Endothelial cell of umbilical vein (primary cell): ENCODE measurements at regions not wholly inside any gene's neighbourhood (a gene's known extent, or its start where the extent isn't known, plus 50 kb on each side); places are given as distances from the start of the nearest gene placed in this dataset.

Source experiments
- BruUV-seq: library from RNA; stranded (reverse); fragments of 400-500 nt; replicated peaks from 2 replicates; lab custom pipeline; 2021; lab: Mats Ljungman, UMichigan
- CTCF ChIA-PET: fragments of 300-600, 350-600 bp; sonication (Branson Sonifier 250); formaldehyde crosslinking; loops from one replicate; lab custom pipeline; 2021; ENCODE audit warnings: antibody characterized with exemption, inconsistent platforms; lab: Charles Lee
- POLR2A ChIA-PET: fragments of 300-600, 350-600 bp; sonication (Branson Sonifier 250); formaldehyde crosslinking; loops from one replicate; lab custom pipeline; 2021; ENCODE audit warnings: antibody characterized with exemption, inconsistent platforms; lab: Charles Lee
- DNase-seq: peaks from one replicate; pipeline ENCODE4 v3.0.0-alpha.2; 2011; ENCODE audit warnings: low read depth, low spot score
- FAIRE-seq: peaks from 2 replicates; lab custom pipeline; 2011; peaks lifted over from hg19 to GRCh38; lab: Jason Lieb, UNC
- H2AFZ ChIP-seq: 2 replicates; pipeline ENCODE4 v1.6.0; 2012; ENCODE audit warnings: low read depth, low read length, control low read depth, inconsistent platforms
- H3K27ac ChIP-seq: 2 replicates; pipeline ENCODE4 v1.5.1; 2011; ENCODE audit warnings: low read depth, mild to moderate bottlenecking, control low read depth, low read length, moderate library complexity; ENCODE audit not compliant: insufficient read depth
- H3K27me3 ChIP-seq, 2 experiments: 2 replicates each; pipeline versions ENCODE4 v1.6.0 to v1.6.1; 2011; ENCODE audit warnings: low read length in 2 of 2, mixed read lengths in 1 of 2; ENCODE audit not compliant: control insufficient read depth in 2 of 2, insufficient read depth in 2 of 2
- H3K36me3 ChIP-seq, 2 experiments: 2 replicates in 1 of 2; 3 replicates in 1 of 2; pipeline ENCODE4 v1.5.1; 2011; ENCODE audit warnings: low read length in 2 of 2, mild to moderate bottlenecking in 1 of 2, moderate library complexity in 1 of 2; ENCODE audit not compliant: control insufficient read depth in 2 of 2, insufficient read depth in 2 of 2; ENCODE audit errors: extremely low read depth in 1 of 2
- H3K4me1 ChIP-seq: 3 replicates; pipeline ENCODE4 v1.5.1; 2011; ENCODE audit warnings: mild to moderate bottlenecking, low read length; ENCODE audit not compliant: control insufficient read depth, insufficient read depth; ENCODE audit errors: extremely low read depth
- H3K4me2 ChIP-seq: 2 replicates; pipeline ENCODE4 v1.6.1; 2011; ENCODE audit warnings: low read length, control low read depth, mixed read lengths; ENCODE audit not compliant: insufficient read depth
- H3K4me3 ChIP-seq, 3 experiments: fragments of 200-600 bp in 1 of 3; sonication (generic), shearing (Covaris generic) in 1 of 3; replicated peaks in 1 of 3; 2 replicates each; pipeline ENCODE4 v1.5.1; 2011 to 2016; ENCODE audit warnings: control low read depth in 3 of 3, low read length in 3 of 3, mild to moderate bottlenecking in 2 of 3, inconsistent platforms in 1 of 3, low read depth in 1 of 3, moderate library complexity in 1 of 3; ENCODE audit not compliant: insufficient read depth in 1 of 3
- H3K79me2 ChIP-seq: 2 replicates; pipeline ENCODE4 v1.6.0; 2012; ENCODE audit warnings: low read length, inconsistent platforms; ENCODE audit not compliant: control insufficient read depth, insufficient read depth
- H3K9ac ChIP-seq: replicated peaks from 2 replicates; pipeline ENCODE3; 2011; ENCODE audit warnings: low read length, control low read depth; ENCODE audit not compliant: insufficient read depth; ENCODE audit errors: extremely low read depth
- H3K9me1 ChIP-seq: replicated peaks from 3 replicates; pipeline ENCODE4 v1.6.0; 2011; ENCODE audit warnings: mild to moderate bottlenecking, low read length; ENCODE audit not compliant: control insufficient read depth, insufficient read depth; ENCODE audit errors: extremely low read depth
- H3K9me3 ChIP-seq: replicated peaks from 2 replicates; pipeline ENCODE4 v1.5.1; 2012; ENCODE audit warnings: low read length, inconsistent platforms; ENCODE audit not compliant: control insufficient read depth, insufficient read depth
- H4K20me1 ChIP-seq: replicated peaks from 2 replicates; pipeline ENCODE3; 2011; ENCODE audit warnings: mild to moderate bottlenecking, low read length; ENCODE audit not compliant: control insufficient read depth, insufficient read depth; ENCODE audit errors: extremely low read depth
- CTCF ChIP-seq, 2 donors: IDR thresholded peaks; 1 replicate in 1 of 2; 2 replicates in 1 of 2; pipeline ENCODE4 v1.5.1; 2011; ENCODE audit warnings: low read length in 2 of 2, mild to moderate bottlenecking in 2 of 2, moderate library complexity in 2 of 2, control low read depth in 1 of 2, inconsistent platforms in 1 of 2, low read depth in 1 of 2; ENCODE audit not compliant: insufficient read depth in 1 of 2; ENCODE audit errors: extremely low read depth in 1 of 2
- EZH2 ChIP-seq: IDR thresholded peaks from 2 replicates; pipeline ENCODE4 v1.6.1; 2012; ENCODE audit warnings: borderline replicate concordance, low read depth, mild to moderate bottlenecking, moderate library complexity, low read length, inconsistent platforms; ENCODE audit not compliant: severe bottlenecking
- FOS ChIP-seq: IDR thresholded peaks from 2 replicates; pipeline ENCODE4 v1.6.1; 2011; ENCODE audit warnings: mild to moderate bottlenecking, low read length, moderate library complexity, borderline replicate concordance; ENCODE audit not compliant: insufficient read depth
- GATA2 ChIP-seq: IDR thresholded peaks from 2 replicates; pipeline ENCODE4 v1.7.0; 2011; ENCODE audit warnings: low read depth, mild to moderate bottlenecking, moderate library complexity, mixed read lengths, low read length; ENCODE audit not compliant: insufficient read length, insufficient read depth
- JUN ChIP-seq: IDR thresholded peaks from 2 replicates; pipeline ENCODE4 v1.6.1; 2011; ENCODE audit warnings: borderline replicate concordance, low read depth; ENCODE audit not compliant: insufficient read length, insufficient read depth
- MAX ChIP-seq: IDR thresholded peaks from 2 replicates; pipeline ENCODE4 v1.6.1; 2011; ENCODE audit not compliant: insufficient read depth, insufficient read length
- MYC ChIP-seq: IDR thresholded peaks from one replicate; pipeline ENCODE4 v1.6.1; 2011; ENCODE audit warnings: mild to moderate bottlenecking, low read depth, low read length
- POLR2A ChIP-seq: IDR thresholded peaks from 2 replicates; pipeline ENCODE4 v1.6.1; 2012; ENCODE audit warnings: low read depth, mild to moderate bottlenecking, control low read depth, low read length
- POLR2AphosphoS5 ChIP-seq: IDR thresholded peaks from 2 replicates; pipeline ENCODE4 v1.6.1; 2012; ENCODE audit warnings: low read depth, mild to moderate bottlenecking, control low read depth, low read length, moderate library complexity; ENCODE audit not compliant: insufficient read depth
- dilution Hi-C: fragments of 300-500 bp; cut with MboI; formaldehyde crosslinking; loops from one replicate; pipeline ENCODE4 v1.15.0; 2019; ENCODE audit warnings: low sequenced_read_pairs; ENCODE audit not compliant: extremely low pct_ligation_motif_present
- intact Hi-C: fragments of 100-400 bp; cut with micrococcal nuclease; formaldehyde crosslinking; loops from one replicate; pipeline ENCODE4 v1.10.0; 2022

- DNase-seq (no peak), FAIRE-seq (no peak)
- Histone ChIP-seq H3K4me1 (no peaks in the 10 kb centered on the region), H3K36me3 (no peaks in the 10 kb centered on the region), H2AFZ (no peak overlapping the region), H3K9me1 (no peaks in the 10 kb centered on the region), H3K9me3 (no peaks in the 10 kb centered on the region), H4K20me1 (no peaks in the 10 kb centered on the region), H3K27ac (no peak overlapping the region), H3K27me3 (no peaks in the 10 kb centered on the region), H3K4me2 (no peak overlapping the region), H3K79me2 (no peaks in the 10 kb centered on the region), H3K9ac (no peak overlapping the region), H3K4me3 (no peak overlapping the region)
- TF ChIP-seq CTCF (IDR thresholded peaks at IDR 0.05; ENCODE audit: extremely low read depth in 1 of 2, insufficient read depth in 1 of 2, low read depth in 1 of 2, low read length in 2 of 2), result no peak
- no peak for TF ChIP-seq JUN
- TF ChIP-seq GATA2, result no peak
- dilution Hi-C loops (no loop called here), intact Hi-C loops (no loop called here)
- BruUV-seq, result no TSS peak
- ChIA-PET CTCF (interaction anchor here (0.7 kb wide), 1 partner anchor 131 kb away, joined by 3 read pairs; no protein-coding TSS in a partner anchor), POLR2A (no interaction called here)
Measured at GRCh38 chr2:15855766-15856260, 84.5 kb upstream of the MYCN start.

- H3K79me2 ChIP-seq, result no peaks in the 10 kb centered on the region
- H3K9ac ChIP-seq, result no peak overlapping the region
- intact Hi-C loops, result no loop called here
- no peak overlapping the region for H3K27ac ChIP-seq
- CTCF ChIA-PET, result no interaction called here
- TF ChIP-seq CTCF (IDR thresholded peaks at IDR 0.05; ENCODE audit: extremely low read depth in 1 of 2, insufficient read depth in 1 of 2, low read depth in 1 of 2, low read length in 2 of 2), result no peak
- TF ChIP-seq JUN, result no peak
- no peak for TF ChIP-seq POLR2AphosphoS5
- no peak for TF ChIP-seq POLR2A
- TF ChIP-seq MAX, result no peak
- TF ChIP-seq GATA2, result no peak
- TF ChIP-seq FOS, result no peak
- TF ChIP-seq EZH2, result no peak
- TF ChIP-seq MYC, result no peak
- no peaks in the 10 kb centered on the region for H3K9me3 ChIP-seq
- H3K36me3 ChIP-seq, result no peaks in the 10 kb centered on the region
- no peak overlapping the region for H3K4me2 ChIP-seq
- no peaks in the 10 kb centered on the region for H3K4me1 ChIP-seq
- H3K4me3 ChIP-seq, result no peak overlapping the region
- no peaks in the 10 kb centered on the region for H4K20me1 ChIP-seq
- no peak overlapping the region for H2AFZ ChIP-seq
- no peak for FAIRE-seq
- no TSS peak for BruUV-seq
- H3K9me1 ChIP-seq, result no peaks in the 10 kb centered on the region
- dilution Hi-C loops, result no loop called here
- no peaks in the 10 kb centered on the region for H3K27me3 ChIP-seq
- no peak for DNase-seq
- POLR2A ChIA-PET, result no interaction called here
Measured at GRCh38 chr2:15856318-15856717, 84.0 kb upstream of the MYCN start.
